ENCODE measurements at regions not wholly inside any gene's neighbourhood (a gene's known extent, or its start where the extent isn't known, plus 50 kb on each side); places are given as distances from the start of the nearest gene placed in this dataset.

DNA sequence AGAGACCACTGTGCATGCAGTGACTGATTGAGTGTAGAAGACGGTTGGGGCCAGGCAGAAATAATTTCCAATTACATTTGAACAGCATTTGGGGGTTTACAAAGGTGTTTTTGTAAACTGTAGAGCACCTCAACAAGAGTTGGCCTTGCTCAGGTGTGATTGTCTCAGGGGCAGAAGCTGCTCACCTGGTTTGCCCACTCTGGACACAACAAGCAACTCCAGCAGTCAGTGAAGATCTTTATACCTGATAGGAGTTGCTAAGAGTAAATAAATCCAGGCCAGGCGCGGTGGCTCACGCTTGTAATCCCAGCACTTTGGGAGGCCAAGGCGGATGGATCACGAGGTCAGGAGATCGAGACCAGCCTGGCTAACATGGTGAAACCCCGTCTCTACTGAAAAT lies 221.3 kb downstream of the RAB28 start:
- no peak for TF ChIP-seq EZH2phosphoT487 (IDR thresholded peaks at IDR 0.05; ENCODE audit: low read depth)
- TF ChIP-seq, protein P1, sequence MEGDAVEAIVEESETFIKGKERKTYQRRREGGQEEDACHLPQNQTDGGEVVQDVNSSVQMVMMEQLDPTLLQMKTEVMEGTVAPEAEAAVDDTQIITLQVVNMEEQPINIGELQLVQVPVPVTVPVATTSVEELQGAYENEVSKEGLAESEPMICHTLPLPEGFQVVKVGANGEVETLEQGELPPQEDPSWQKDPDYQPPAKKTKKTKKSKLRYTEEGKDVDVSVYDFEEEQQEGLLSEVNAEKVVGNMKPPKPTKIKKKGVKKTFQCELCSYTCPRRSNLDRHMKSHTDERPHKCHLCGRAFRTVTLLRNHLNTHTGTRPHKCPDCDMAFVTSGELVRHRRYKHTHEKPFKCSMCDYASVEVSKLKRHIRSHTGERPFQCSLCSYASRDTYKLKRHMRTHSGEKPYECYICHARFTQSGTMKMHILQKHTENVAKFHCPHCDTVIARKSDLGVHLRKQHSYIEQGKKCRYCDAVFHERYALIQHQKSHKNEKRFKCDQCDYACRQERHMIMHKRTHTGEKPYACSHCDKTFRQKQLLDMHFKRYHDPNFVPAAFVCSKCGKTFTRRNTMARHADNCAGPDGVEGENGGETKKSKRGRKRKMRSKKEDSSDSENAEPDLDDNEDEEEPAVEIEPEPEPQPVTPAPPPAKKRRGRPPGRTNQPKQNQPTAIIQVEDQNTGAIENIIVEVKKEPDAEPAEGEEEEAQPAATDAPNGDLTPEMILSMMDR (IDR thresholded peaks at IDR 0.05; ENCODE audit: low read depth, low read length): no peak
